ENCODE measurements at regions not wholly inside any gene's neighbourhood (a gene's known extent, or its start where the extent isn't known, plus 50 kb on each side); places are given as distances from the start of the nearest gene placed in this dataset.
"Not testable (repeated sequence)": the region's sequence is repeated elsewhere in the genome, so short reads cannot be mapped to it uniquely, and the experiment has no call there.

- TF ChIP-seq, protein P1, sequence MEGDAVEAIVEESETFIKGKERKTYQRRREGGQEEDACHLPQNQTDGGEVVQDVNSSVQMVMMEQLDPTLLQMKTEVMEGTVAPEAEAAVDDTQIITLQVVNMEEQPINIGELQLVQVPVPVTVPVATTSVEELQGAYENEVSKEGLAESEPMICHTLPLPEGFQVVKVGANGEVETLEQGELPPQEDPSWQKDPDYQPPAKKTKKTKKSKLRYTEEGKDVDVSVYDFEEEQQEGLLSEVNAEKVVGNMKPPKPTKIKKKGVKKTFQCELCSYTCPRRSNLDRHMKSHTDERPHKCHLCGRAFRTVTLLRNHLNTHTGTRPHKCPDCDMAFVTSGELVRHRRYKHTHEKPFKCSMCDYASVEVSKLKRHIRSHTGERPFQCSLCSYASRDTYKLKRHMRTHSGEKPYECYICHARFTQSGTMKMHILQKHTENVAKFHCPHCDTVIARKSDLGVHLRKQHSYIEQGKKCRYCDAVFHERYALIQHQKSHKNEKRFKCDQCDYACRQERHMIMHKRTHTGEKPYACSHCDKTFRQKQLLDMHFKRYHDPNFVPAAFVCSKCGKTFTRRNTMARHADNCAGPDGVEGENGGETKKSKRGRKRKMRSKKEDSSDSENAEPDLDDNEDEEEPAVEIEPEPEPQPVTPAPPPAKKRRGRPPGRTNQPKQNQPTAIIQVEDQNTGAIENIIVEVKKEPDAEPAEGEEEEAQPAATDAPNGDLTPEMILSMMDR (IDR thresholded peaks at IDR 0.05) = no peak
- no peaks in the 10 kb centered on the region for H3K36me3 ChIP-seq
- H3K4me3 ChIP-seq = no peak overlapping the region
- H3K27me3 ChIP-seq = no peaks in the 10 kb centered on the region
- intact Hi-C loops (cut with DNase I) = no loop called here
- no peak for DNase-seq
- no peak overlapping the region for H3K27ac ChIP-seq
- no peak overlapping the region for H3K9ac ChIP-seq (ENCODE audit: low read depth in 2 of 2, low read length in 2 of 2)
- no peaks in the 10 kb centered on the region for H3K4me1 ChIP-seq
- H3K9me3 ChIP-seq = no peaks in the 10 kb centered on the region
Observed at GRCh38 chr3:135581806-135582205, 383.7 kb upstream of the PPP2R3A start.

GRCh38 chr3:135582800-135583199 is 382.7 kb upstream of the PPP2R3A start:
- Histone ChIP-seq H3K4me3 (no peak overlapping the region), H3K27ac (no peak overlapping the region), H3K36me3 (no peaks in the 10 kb centered on the region), H3K27me3 (no peaks in the 10 kb centered on the region), H3K4me1 (no peaks in the 10 kb centered on the region), H3K9ac (ENCODE audit: low read depth in 2 of 2, low read length in 2 of 2) (no peak overlapping the region), H3K9me3 (no peaks in the 10 kb centered on the region)
- TF ChIP-seq, protein P1 (IDR thresholded peaks at IDR 0.05) = no peak
- intact Hi-C loops (cut with DNase I) = no loop called here
- DNase-seq = no peak

GRCh38 chr3:135596563-135596962 is 369.0 kb upstream of the PPP2R3A start:
- Histone ChIP-seq H3K27me3 (no peaks in the 10 kb centered on the region), H3K27ac (no peak overlapping the region), H3K4me3 (no peak overlapping the region), H3K9ac (ENCODE audit: low read depth in 2 of 2, low read length in 2 of 2) (no peak overlapping the region), H3K4me1 (no peaks in the 10 kb centered on the region), H3K9me3 (no peaks in the 10 kb centered on the region), H3K36me3 (no peaks in the 10 kb centered on the region)
- intact Hi-C loops (cut with DNase I) = no loop called here
- no peak for DNase-seq
- TF ChIP-seq, protein P1 (IDR thresholded peaks at IDR 0.05) = no peak

DNA sequence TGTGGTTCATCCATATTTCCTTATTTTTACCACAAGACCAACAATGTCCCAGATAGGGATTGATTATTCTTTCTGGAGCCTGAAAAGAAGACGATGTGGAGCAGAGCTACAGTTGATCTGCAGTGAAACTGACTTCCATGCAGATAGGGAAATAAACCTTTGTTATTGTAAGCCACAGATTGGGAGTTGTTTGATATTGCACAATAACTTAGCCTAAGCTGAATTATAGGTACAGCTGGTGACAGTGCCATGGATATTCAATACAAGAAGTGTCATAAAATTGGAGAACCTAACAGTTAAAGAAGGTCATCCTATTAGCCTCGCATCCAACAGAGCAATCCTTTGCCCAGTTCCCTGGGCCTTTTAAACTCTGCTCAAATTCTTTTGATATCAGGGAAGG is 367.7 kb upstream of the PPP2R3A start:
- H3K4me3 ChIP-seq = no peak overlapping the region
- no peaks in the 10 kb centered on the region for H3K27me3 ChIP-seq
- H3K27ac ChIP-seq = no peak overlapping the region
- intact Hi-C loops (cut with DNase I) = no loop called here
- H3K9me3 ChIP-seq = no peaks in the 10 kb centered on the region
- H3K4me1 ChIP-seq = no peaks in the 10 kb centered on the region
- no peak for DNase-seq
- TF ChIP-seq, protein P1 (IDR thresholded peaks at IDR 0.05) = no peak
- no peaks in the 10 kb centered on the region for H3K36me3 ChIP-seq
- no peak overlapping the region for H3K9ac ChIP-seq (ENCODE audit: low read depth in 2 of 2, low read length in 2 of 2)

GRCh38 chr3:135598597-135598996 is 366.9 kb upstream of the PPP2R3A start:
- H3K9me3 ChIP-seq = no peaks in the 10 kb centered on the region
- TF ChIP-seq, protein P1 (IDR thresholded peaks at IDR 0.05) = no peak
- no peak overlapping the region for H3K9ac ChIP-seq (ENCODE audit: low read depth in 2 of 2, low read length in 2 of 2)
- no peak for DNase-seq
- no peaks in the 10 kb centered on the region for H3K27me3 ChIP-seq
- H3K27ac ChIP-seq = no peak overlapping the region
- intact Hi-C loops (cut with DNase I) = no loop called here
- H3K36me3 ChIP-seq = no peaks in the 10 kb centered on the region
- no peak overlapping the region for H3K4me3 ChIP-seq
- no peaks in the 10 kb centered on the region for H3K4me1 ChIP-seq

DNA sequence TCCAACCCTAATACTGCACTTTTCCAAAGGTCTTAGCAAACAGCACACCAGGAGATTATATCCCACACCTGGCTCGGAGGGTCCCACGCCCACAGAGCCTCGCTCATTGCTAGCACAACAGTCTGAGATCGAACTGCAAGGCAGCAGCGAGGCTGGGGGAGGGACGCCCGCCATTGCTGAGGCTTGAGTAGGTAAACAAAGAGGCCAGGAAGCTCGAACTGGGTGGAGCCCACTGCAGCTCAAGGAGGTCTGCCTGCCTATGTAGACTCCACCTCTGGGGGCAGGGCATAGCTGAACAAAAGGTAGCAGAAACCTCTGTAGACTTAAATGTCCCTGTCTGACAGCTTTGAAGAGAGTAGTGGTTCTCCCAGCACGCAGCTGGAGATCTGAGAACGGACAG is 361.0 kb upstream of the PPP2R3A start:
- H3K4me1 ChIP-seq; H3K9me3 ChIP-seq; H3K4me3 ChIP-seq; H3K9ac ChIP-seq (ENCODE audit: low read depth in 2 of 2, low read length in 2 of 2); DNase-seq; H3K36me3 ChIP-seq; H3K27ac ChIP-seq; H3K27me3 ChIP-seq; intact Hi-C loops (cut with DNase I): not testable (repeated sequence)
